ENCODE measurements at regions not wholly inside any gene's neighbourhood (a gene's known extent, or its start where the extent isn't known, plus 50 kb on each side); places are given as distances from the start of the nearest gene placed in this dataset.
"Not testable (repeated sequence)": the region's sequence is repeated elsewhere in the genome, so short reads cannot be mapped to it uniquely, and the experiment has no call there.

GRCh38 chr6:149127212-149127611, 190.3 kb upstream of the TAB2 start:
- DNase-seq = no peak

DNA sequence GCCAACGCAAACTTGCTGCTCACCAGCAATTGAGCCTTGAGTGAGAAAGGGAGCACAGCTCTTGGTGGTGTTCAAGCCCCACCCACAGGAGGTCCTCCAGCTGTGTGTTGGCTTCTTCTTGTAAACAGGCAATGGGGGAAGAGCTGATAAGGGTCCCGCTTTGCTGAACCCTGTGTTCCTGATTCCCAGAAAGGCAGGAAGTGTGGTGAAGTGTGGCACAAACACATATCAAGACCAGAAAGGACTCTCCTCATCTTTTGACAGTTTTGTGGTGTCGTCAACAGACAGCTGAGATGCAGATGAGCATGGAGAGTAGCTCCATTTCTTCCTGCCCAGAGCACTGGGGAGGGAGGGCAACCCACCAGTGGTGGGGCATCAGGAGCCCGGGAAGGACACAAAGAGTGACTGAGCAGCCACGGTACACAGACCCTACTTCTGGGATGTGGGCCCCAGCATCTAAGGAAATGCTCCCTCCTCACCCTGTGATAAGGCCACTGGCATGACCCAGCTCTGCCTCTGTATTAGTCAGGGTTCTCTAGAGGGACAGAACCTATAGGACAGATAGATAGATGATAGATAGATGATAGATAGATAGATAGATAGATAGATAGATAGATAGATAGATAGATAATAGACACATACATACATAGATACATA, 188.9 kb upstream of the TAB2 start:
- DNase-seq = no peak

GRCh38 chr6:149129371-149130077, 188.0 kb upstream of the TAB2 start:
- DNase-seq = no peak

DNA sequence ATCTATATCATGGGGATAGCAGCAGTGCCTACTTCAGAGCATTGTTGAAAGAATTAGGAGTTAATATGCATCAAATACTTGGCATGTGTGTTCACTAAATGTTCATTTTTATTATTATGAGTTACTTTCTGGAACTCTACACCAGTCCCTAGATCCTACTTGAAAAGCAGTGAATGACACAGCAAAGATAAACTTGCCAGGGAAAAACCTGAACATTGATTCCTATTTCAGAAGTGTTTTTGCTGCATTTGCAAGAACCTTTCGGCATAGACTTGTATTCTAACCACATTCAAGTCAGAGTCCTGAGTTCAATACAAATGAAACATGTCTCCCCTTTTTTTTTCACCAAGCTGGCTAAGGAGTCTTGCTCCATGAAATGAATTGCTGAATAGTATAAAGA, 187.4 kb upstream of the TAB2 start:
- no peak for DNase-seq

GRCh38 chr6:149130508-149130907, 187.0 kb upstream of the TAB2 start:
- DNase-seq = no peak

DNA sequence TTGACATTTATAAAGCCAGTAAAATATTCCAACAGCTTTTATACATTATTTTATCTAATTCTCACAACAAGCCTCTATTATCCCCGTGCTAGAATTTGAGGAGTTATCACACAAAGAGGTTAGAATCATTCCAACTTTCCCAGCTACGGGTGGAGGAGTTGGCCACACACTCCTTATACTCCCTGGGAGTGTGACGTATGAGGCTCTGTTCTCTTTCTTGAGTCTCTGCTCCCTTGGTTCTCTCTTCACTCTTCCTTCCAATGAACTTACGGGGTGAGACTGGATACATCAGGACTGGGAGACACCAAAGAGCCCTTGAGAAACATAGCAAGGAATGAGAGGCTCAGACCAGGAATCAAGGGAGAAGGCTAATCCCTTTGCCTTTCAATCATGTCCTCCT, 185.6 kb upstream of the TAB2 start:
- no peak for DNase-seq

GRCh38 chr6:149132336-149132735, 185.2 kb upstream of the TAB2 start:
- DNase-seq = no peak

DNA sequence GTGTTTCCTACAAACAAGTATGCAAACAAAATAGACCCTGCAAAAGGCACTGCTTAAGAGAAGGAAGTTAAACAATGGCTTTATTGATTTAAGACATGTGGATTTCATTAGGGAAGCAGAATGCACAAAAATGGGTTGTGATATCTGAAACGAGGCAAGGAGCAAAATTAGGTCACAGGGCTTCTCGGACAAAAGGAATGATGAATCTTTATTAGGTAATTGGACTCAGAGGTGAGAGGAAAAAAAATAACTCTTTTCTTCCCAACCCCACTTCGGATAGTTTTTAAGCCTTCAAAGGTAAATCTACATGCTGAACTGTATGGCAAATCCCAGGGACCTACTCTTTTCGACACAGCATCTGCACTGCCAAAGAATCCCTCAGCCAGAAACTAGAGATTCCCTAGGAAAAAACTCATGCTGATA, 183.0 kb upstream of the TAB2 start:
- DNase-seq = no peak

- DNase-seq = no peak
Observed at GRCh38 chr6:149135809-149136208, 181.7 kb upstream of the TAB2 start.

DNA sequence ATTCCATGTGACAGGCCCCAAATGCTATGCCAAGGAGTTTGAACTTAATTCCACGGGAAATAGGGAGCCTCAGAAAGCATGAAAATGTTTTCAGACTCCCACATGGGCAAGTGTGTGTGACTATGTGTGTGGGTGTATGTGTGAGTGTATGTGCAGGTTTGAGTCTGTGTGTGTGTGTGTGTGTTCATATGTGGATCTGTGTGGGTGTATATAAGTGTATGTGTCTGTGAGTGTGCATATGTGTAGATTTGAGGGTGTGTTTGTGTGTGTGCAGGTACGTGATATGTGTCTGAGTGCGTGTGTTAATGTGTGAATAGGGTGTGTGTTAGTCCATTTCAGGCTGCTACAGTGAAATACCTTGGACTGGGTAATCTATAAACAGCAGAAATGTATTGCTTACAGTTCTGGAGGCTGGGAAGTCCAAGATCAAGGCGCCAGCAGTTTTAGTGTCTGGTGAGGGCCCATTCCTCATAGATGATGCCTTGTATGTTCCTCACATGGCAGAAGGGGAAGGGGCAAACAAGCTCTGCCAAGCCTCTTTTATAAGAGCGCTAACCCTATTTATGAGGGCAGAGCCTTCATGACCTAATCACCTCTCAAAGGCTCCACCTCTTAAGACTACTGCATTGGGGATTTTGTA, 181.1 kb upstream of the TAB2 start:
- DNase-seq = no peak

GRCh38 chr6:149136913-149137286, 180.6 kb upstream of the TAB2 start:
- DNase-seq = no peak

GRCh38 chr6:149137594-149137993, 179.9 kb upstream of the TAB2 start:
- DNase-seq = no peak

DNA sequence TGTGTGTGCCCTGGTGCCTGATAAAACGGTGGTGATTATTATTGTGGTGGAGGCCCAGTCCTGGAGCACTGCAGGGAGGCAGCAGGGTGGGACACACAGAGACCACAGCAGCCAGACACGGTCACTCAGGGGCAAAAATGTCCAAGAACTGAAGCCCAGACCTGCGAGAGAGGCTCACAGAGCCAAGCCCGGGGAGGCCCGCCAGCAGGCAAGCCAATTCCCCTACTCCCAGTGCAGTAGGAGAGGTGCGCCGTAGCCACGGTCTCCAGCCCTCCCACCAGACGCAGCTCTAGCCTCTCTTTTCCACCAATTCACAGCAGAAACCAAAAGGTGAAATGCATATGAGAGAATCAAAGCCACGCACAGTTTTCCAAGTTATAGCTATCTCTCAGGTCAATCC, 179.4 kb upstream of the TAB2 start:
- no peak for DNase-seq

GRCh38 chr6:149138699-149139294, 178.7 kb upstream of the TAB2 start:
- no peak for DNase-seq

DNA sequence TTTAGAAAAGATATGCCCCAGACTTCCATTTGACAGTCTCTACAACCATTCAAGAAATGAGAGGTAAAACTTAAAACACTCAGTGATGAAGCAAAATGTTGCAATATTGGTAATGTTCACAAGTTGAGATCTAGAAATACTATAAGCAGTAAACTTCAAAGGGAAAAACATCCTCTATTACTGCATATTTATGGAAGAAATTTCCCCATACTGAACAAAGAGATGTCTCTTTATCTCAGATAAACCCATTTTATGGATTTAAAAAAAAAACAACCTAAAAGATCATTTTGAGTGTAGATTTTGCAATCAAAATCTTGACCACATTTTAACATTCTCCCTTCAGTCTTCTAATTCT, 177.8 kb upstream of the TAB2 start:
- DNase-seq = no peak

DNA sequence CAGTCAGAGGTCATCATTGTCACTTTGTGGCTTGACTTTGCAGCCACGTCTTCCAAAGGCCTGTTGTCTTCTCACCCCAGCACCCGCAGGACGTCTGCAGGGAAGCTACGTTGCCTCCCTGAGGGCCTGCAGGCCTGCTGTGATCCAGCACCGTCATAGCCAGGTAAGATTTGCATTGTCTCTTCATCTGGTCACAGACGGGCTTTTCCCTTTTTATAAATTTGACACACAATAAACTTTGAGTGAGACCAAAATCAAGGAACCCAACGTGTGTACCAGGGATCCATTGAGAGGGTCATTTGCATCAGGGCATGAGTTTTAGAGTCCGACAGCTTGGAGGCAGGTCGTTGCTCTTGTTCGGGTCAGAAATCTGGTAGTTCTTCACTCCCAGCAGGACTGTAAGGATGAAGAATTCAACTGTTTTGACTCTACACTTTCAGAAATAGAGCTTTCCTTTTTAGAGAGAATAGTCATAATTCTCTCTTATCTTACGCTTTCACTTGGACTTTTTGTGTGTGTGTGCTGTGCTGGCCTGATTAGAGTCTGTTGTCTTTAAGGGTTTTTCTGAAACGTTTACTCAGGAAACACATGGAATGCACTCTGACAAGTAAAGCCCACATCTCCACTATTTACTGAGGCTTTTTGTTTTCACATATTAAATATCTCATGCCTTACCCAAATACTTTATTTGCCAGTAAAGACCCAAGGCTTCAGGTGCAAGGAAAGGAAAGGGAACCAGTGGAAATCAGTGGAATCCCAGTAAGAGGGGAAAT, 177.2 kb upstream of the TAB2 start:
- no peak for DNase-seq

DNA sequence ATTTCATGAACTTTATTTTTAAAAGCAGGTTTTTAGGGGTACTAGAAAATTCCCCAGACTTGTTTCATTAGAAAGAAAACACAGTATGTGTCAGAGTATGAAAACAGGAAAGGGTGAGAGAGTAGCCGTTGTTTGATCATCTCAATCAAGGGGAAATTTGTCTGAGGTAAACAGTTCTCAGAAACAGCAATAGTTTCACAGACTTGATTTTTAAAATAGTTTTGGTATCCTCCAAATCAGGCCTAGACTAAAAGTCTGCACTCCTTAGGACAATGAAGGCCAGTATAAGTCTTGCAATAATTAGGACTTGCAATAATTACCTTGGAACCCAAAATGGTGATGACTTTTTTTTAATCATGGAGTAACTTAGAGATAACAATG, 176.6 kb upstream of the TAB2 start:
- DNase-seq = no peak

- no peak for DNase-seq
Observed at GRCh38 chr6:149142924-149143429, 174.5 kb upstream of the TAB2 start.

GRCh38 chr6:149145800-149146199, 171.7 kb upstream of the TAB2 start:
- not testable (repeated sequence) for DNase-seq

- no peak for DNase-seq
Observed at GRCh38 chr6:149147195-149147594, 170.3 kb upstream of the TAB2 start.

DNA sequence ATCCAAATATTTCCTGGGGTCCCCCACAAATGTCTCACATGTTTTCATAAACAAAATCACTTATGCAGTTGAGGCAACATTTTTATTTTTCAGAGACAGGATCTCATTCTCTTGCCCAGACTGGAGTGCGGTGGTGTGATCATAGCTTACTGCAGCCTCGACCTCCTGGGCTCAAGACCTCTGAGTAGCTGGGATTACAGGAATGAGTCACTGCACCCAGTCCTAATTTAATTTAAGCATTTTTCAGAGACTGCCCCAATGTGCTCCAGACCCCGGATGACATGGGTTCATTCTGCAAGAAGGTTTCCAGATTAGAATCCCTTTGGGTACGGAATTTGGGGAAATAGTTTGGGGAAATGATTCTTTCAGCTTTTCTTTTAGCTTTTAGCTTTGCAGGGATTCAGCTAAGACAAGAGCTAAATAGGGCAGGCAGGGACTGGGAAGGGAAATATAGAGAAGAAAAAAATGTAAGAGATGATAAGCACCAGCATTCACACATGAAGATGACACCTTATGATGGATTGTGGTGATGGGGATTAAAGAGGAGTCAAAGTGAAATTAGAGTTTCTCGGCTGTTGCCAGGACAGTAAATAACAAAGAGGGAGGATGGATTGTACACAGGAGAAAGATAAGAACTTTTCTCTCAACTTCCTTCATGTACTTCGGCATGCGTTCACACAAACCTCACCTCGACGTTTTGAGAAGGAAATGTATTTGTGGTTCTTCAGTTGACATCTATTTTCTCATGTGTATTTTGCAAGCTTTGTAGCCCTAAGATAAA, 169.4 kb upstream of the TAB2 start:
- DNase-seq = no peak

GRCh38 chr6:149149653-149150052, 167.9 kb upstream of the TAB2 start:
- DNase-seq = no peak
